ENCODE measurements at regions not wholly inside any gene's neighbourhood (a gene's known extent, or its start where the extent isn't known, plus 50 kb on each side); places are given as distances from the start of the nearest gene placed in this dataset.

GRCh38 chr5:2200261-2200950 lies 317.7 kb upstream of the IRX4 start:
- Histone ChIP-seq H3F3A (ENCODE audit: low read depth) (peaks cover 4% of the 10 kb centered on the region), H3K4me3 (no peak overlapping the region), H4K20me1 (ENCODE audit: low read depth) (no peaks in the 10 kb centered on the region), H3K4me1 (peaks cover 11% of the 10 kb centered on the region), H3K79me2 (ENCODE audit: low read depth) (no peaks in the 10 kb centered on the region), H3K36me3 (no peaks in the 10 kb centered on the region), H3K4me2 (no peak overlapping the region), H3K9me3 (ENCODE audit: low read depth) (no peaks in the 10 kb centered on the region), H3K9ac (no peak overlapping the region), H2AFZ (replicated peaks) (no peak overlapping the region), H3K27ac (no peak overlapping the region), H3K27me3 (peaks cover 26% of the 10 kb centered on the region)
- H3K27ac Mint-ChIP-seq = peak overlapping the region; percentile 62
- TF ChIP-seq EZH2phosphoT487 (IDR thresholded peaks at IDR 0.05) = no peak
- TF ChIP-seq CTCF (IDR thresholded peaks at IDR 0.05) = no peak
- no peak for TF ChIP-seq EZH2 (IDR thresholded peaks at IDR 0.05)
- peaks cover 71% of the 10 kb centered on the region for H3K4me1 Mint-ChIP-seq
- H3K4me3 Mint-ChIP-seq = no peak overlapping the region
- peaks cover 7% of the 10 kb centered on the region for H3K9me3 Mint-ChIP-seq
- peaks cover 22% of the 10 kb centered on the region for H3K27me3 Mint-ChIP-seq (ENCODE audit: insufficient read depth, low read depth)
- no peak for DNase-seq (ENCODE audit: low spot score)
- H3K36me3 Mint-ChIP-seq = peaks cover 2% of the 10 kb centered on the region

DNA sequence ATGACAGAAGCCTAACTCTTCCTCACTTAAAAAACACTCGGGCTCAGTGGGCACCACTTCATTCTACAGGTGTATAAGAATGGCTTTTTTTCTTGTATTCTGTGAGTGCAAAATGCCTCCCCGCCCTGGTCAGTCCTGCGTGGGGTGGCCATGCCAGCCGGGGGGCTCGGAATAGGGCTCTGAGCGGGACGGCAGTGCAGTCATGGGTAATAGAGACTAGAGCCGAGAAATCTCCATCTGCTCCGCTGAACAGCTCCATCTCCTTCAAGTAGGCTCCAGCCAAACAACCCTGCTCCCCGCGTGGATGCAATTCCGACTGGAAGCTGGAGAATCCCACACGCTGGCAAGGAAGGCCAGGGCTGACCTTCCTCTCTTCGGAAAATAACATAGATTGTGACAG lies 317.0 kb upstream of the IRX4 start:
- Histone ChIP-seq H3F3A (ENCODE audit: low read depth) (peaks cover 4% of the 10 kb centered on the region), H4K20me1 (ENCODE audit: low read depth) (no peaks in the 10 kb centered on the region), H3K4me3 (no peak overlapping the region), H3K36me3 (no peaks in the 10 kb centered on the region), H3K4me2 (no peak overlapping the region), H2AFZ (replicated peaks) (no peak overlapping the region), H3K27ac (no peak overlapping the region), H3K9ac (no peak overlapping the region), H3K27me3 (peaks cover 19% of the 10 kb centered on the region), H3K79me2 (ENCODE audit: low read depth) (no peaks in the 10 kb centered on the region), H3K9me3 (ENCODE audit: low read depth) (no peaks in the 10 kb centered on the region), H3K4me1 (peaks cover 11% of the 10 kb centered on the region)
- Mint-ChIP-seq H3K9me3 (peaks cover 11% of the 10 kb centered on the region), H3K4me3 (no peak overlapping the region), H3K36me3 (peaks cover 2% of the 10 kb centered on the region), H3K27ac (peak overlapping the region; percentile 76), H3K4me1 (peaks cover 65% of the 10 kb centered on the region), H3K27me3 (ENCODE audit: insufficient read depth, low read depth) (peaks cover 18% of the 10 kb centered on the region)
- DNase-seq (ENCODE audit: low spot score) = no peak
- TF ChIP-seq EZH2phosphoT487 (IDR thresholded peaks at IDR 0.05) (no peak), CTCF (IDR thresholded peaks at IDR 0.05) (no peak), EZH2 (IDR thresholded peaks at IDR 0.05) (no peak)

DNA sequence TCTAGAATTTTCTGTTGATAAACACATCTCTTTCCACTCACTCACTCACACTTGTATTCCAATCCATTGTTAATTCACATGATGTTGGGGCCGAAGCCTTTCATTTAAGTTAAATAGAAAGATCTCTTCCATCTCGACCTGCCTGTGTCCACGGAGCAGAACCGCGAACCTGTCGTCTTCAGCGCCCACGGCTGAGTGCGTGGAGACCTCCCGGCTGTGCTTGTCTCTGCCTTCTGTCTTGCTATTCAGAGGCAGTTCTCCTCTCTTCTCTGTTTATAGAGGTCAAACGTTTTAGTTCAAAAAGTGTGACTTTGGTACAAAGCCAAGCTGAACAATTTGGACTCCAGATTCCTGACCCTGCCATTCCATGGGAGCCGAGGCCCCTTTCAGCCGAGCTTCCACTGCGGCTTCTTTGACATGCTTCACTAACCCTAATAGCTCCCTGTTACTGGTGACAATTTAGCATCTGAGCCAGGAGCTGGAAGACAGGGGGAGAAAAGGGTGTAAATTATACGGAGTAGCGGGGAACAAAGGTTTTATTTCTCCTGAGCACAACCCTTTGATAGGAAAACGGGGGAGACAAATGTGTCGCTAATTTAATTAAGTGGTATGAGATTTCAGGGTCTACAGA lies 314.4 kb upstream of the IRX4 start:
- H3K4me1 ChIP-seq = peaks cover 11% of the 10 kb centered on the region
- no peak overlapping the region for H3K4me2 ChIP-seq
- TF ChIP-seq CTCF (IDR thresholded peaks at IDR 0.05) (no peak), EZH2 (IDR thresholded peaks at IDR 0.05) (no peak), EZH2phosphoT487 (IDR thresholded peaks at IDR 0.05) (no peak)
- H3K9me3 Mint-ChIP-seq = peaks cover 16% of the 10 kb centered on the region
- peak; percentile 46 for DNase-seq (ENCODE audit: low spot score)
- H3K4me1 Mint-ChIP-seq = peaks cover 63% of the 10 kb centered on the region
- no peak overlapping the region for H2AFZ ChIP-seq (replicated peaks)
- H3K79me2 ChIP-seq (ENCODE audit: low read depth) = no peaks in the 10 kb centered on the region
- peak overlapping the region; percentile 52 for H3K4me3 Mint-ChIP-seq
- no peak overlapping the region for H3K27ac ChIP-seq
- no peak overlapping the region for H3K4me3 ChIP-seq
- H3K36me3 ChIP-seq = no peaks in the 10 kb centered on the region
- H3K27ac Mint-ChIP-seq = peak overlapping the region; percentile 91
- peaks cover 4% of the 10 kb centered on the region for H3F3A ChIP-seq (ENCODE audit: low read depth)
- H3K9ac ChIP-seq = no peak overlapping the region
- H3K36me3 Mint-ChIP-seq = peaks cover 4% of the 10 kb centered on the region
- H3K9me3 ChIP-seq (ENCODE audit: low read depth) = no peaks in the 10 kb centered on the region
- H3K27me3 ChIP-seq = no peaks in the 10 kb centered on the region
- H4K20me1 ChIP-seq (ENCODE audit: low read depth) = no peaks in the 10 kb centered on the region
- peaks cover 22% of the 10 kb centered on the region for H3K27me3 Mint-ChIP-seq (ENCODE audit: insufficient read depth, low read depth)

All from neural progenitor cell (in vitro differentiated cells).